GM23338 (cell line): ENCODE measurements at regions not wholly inside any gene's neighbourhood (a gene's known extent, or its start where the extent isn't known, plus 50 kb on each side); places are given as distances from the start of the nearest gene placed in this dataset.

Source experiments
- CREB1 ChIP-seq: fragments of 250-450 bp; sonication (Bioruptor Pico); IDR thresholded peaks from 2 replicates; pipeline ENCODE4 v1.5.0; 2020; ENCODE audit warnings: low read depth, mild to moderate bottlenecking, moderate library complexity
- EZH2 ChIP-seq: fragments of 200-600 bp; sonication (generic); IDR thresholded peaks from one replicate; pipeline ENCODE4 v1.8.0; 2017; ENCODE audit warnings: antibody characterized with exemption, mild to moderate bottlenecking, low read depth; ENCODE audit not compliant: unreplicated experiment
- JUNB ChIP-seq: IDR thresholded peaks from one replicate; pipeline ENCODE4 v1.6.1; 2016; ENCODE audit warnings: antibody characterized with exemption; ENCODE audit not compliant: unreplicated experiment
- NANOG ChIP-seq: IDR thresholded peaks from 2 replicates; pipeline ENCODE4 v1.6.1; 2016; ENCODE audit warnings: antibody characterized with exemption, borderline replicate concordance
- POLR2AphosphoS5 ChIP-seq: IDR thresholded peaks from 2 replicates; pipeline ENCODE4 v1.6.1; 2016; ENCODE audit warnings: antibody characterized with exemption, low read depth
- ZNF114 ChIP-seq: fragments of 250-450 bp; sonication (Bioruptor Pico); IDR thresholded peaks from 2 replicates; pipeline ENCODE4 v1.5.0; 2020; ENCODE audit warnings: mild to moderate bottlenecking, moderate library complexity
- ZNF462 ChIP-seq: fragments of 250-450 bp; sonication (Bioruptor Pico); IDR thresholded peaks from 2 replicates; pipeline ENCODE4 v1.5.0; 2020; ENCODE audit warnings: mild to moderate bottlenecking, moderate library complexity
- TF ChIP-seq, protein P1 (sequence below): IDR thresholded peaks from 2 replicates; pipeline ENCODE4 v1.6.1; 2016; ENCODE audit warnings: antibody characterized with exemption
- TF ChIP-seq, protein P2 (sequence below), 2 experiments: fragments of 200-600 bp in 1 of 2; sonication (generic) in 1 of 2; conservative IDR thresholded peaks; 2 replicates each; pipeline versions ENCODE4 v1.5.1 to v1.6.1; 2016 to 2017; ENCODE audit warnings: antibody characterized with exemption in 2 of 2, low read depth in 2 of 2, mild to moderate bottlenecking in 2 of 2, moderate library complexity in 1 of 2

DNA sequence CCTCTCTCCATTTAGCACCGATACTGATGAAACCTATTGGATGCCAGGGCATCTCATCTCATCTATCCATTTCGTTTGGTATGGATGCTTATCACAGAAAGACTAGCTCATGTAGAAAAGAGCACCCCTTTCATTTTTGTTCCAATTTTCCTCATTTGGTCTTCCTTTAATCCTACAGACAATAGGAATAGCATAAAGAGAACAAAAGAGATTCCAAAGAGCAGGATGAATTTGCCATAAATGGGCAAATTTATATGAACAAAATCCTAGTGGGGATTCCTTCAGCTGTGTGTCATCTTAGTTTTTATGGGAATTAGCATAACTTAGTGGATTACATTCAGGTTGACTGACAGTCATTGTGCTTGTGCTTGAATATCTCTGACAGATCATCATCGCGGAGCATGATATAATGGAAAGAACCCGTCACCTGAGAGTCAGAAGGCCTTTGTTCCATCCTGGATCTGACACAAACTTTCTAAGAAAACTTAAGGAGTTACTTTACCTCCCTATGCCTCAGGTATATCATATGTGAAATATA is 777.5 kb upstream of the ADGRL2 start (continued):
- TF ChIP-seq ZNF462 (CRISPR knock-in tag) (no peak), ZNF114 (CRISPR knock-in tag) (no peak), POLR2AphosphoS5 (no peak), EZH2 (no peak), CREB1 (CRISPR knock-in tag) (no peak), NANOG (no peak), JUNB (no peak)
- TF ChIP-seq, protein P1, sequence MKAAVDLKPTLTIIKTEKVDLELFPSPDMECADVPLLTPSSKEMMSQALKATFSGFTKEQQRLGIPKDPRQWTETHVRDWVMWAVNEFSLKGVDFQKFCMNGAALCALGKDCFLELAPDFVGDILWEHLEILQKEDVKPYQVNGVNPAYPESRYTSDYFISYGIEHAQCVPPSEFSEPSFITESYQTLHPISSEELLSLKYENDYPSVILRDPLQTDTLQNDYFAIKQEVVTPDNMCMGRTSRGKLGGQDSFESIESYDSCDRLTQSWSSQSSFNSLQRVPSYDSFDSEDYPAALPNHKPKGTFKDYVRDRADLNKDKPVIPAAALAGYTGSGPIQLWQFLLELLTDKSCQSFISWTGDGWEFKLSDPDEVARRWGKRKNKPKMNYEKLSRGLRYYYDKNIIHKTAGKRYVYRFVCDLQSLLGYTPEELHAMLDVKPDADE: no peak
- TF ChIP-seq, protein P2, sequence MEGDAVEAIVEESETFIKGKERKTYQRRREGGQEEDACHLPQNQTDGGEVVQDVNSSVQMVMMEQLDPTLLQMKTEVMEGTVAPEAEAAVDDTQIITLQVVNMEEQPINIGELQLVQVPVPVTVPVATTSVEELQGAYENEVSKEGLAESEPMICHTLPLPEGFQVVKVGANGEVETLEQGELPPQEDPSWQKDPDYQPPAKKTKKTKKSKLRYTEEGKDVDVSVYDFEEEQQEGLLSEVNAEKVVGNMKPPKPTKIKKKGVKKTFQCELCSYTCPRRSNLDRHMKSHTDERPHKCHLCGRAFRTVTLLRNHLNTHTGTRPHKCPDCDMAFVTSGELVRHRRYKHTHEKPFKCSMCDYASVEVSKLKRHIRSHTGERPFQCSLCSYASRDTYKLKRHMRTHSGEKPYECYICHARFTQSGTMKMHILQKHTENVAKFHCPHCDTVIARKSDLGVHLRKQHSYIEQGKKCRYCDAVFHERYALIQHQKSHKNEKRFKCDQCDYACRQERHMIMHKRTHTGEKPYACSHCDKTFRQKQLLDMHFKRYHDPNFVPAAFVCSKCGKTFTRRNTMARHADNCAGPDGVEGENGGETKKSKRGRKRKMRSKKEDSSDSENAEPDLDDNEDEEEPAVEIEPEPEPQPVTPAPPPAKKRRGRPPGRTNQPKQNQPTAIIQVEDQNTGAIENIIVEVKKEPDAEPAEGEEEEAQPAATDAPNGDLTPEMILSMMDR (conservative IDR thresholded peaks at IDR 0.05; ENCODE audit: low read depth in 2 of 2): no peak
